NB4 (cell line): ENCODE measurements at regions not wholly inside any gene's neighbourhood (a gene's known extent, or its start where the extent isn't known, plus 50 kb on each side); places are given as distances from the start of the nearest gene placed in this dataset.

Experiments
- CTCF ChIP-seq: IDR thresholded peaks from one replicate; pipeline ENCODE4 v1.5.1; 2012; ENCODE audit warnings: low read depth, low read length
- MAX ChIP-seq: IDR thresholded peaks from 2 replicates; pipeline ENCODE4 v1.6.1; 2011; ENCODE audit warnings: low read depth, low read length
- POLR2A ChIP-seq: IDR thresholded peaks from 2 replicates; pipeline ENCODE4 v1.6.1; 2011; ENCODE audit warnings: mild to moderate bottlenecking; ENCODE audit not compliant: insufficient read length; ENCODE audit errors: extremely low read depth

GRCh38 chr3:182424006-182424405 lies 369.3 kb upstream of the ATP11B start:
- TF ChIP-seq POLR2A (no peak), MAX (no peak), CTCF (no peak)
